GM23338 (cell line): ENCODE measurements at regions not wholly inside any gene's neighbourhood (a gene's known extent, or its start where the extent isn't known, plus 50 kb on each side); places are given as distances from the start of the nearest gene placed in this dataset.

Source experiments
- ATAC-seq: fragments of 200-7000 bp; cut with Tn5 transposase; 3 replicates; pipeline ENCODE4 v1.9.1; 2020
- DNase-seq: peaks from one replicate; pipeline ENCODE4 v3.0.0-alpha.2; 2015; ENCODE audit warnings: low spot score
- H2AFZ ChIP-seq: fragments of 200-600 bp; sonication (generic); 2 replicates; pipeline ENCODE4 v1.8.0; 2016; ENCODE audit warnings: antibody characterized with exemption, mild to moderate bottlenecking, moderate library complexity
- H3F3A ChIP-seq: fragments of 200-600 bp; sonication (generic); replicated peaks from 2 replicates; pipeline ENCODE4 v1.8.0; 2017; ENCODE audit warnings: antibody characterized with exemption, mixed run types, low read depth
- H3K27ac ChIP-seq: fragments of 200-600 bp; sonication (generic); 2 replicates; pipeline ENCODE4 v1.6.1; 2016; ENCODE audit warnings: low read depth
- H3K27me3 ChIP-seq: fragments of 200-600 bp; sonication (generic); 2 replicates; pipeline ENCODE4 v1.8.0; 2016; ENCODE audit warnings: mild to moderate bottlenecking, mixed run types, moderate library complexity; ENCODE audit not compliant: insufficient read depth
- H3K36me3 ChIP-seq: fragments of 200-600 bp; sonication (generic); 2 replicates; pipeline ENCODE4 v1.8.0; 2016; ENCODE audit warnings: mild to moderate bottlenecking; ENCODE audit not compliant: insufficient read depth
- H3K4me1 ChIP-seq: fragments of 200-600 bp; sonication (generic); 2 replicates; pipeline ENCODE4 v1.8.0; 2016; ENCODE audit warnings: mild to moderate bottlenecking, moderate library complexity; ENCODE audit not compliant: insufficient read depth
- H3K4me2 ChIP-seq: fragments of 200-600 bp; sonication (generic); 2 replicates; pipeline ENCODE4 v1.7.1; 2017; ENCODE audit warnings: mixed run types
- H3K4me3 ChIP-seq: fragments of 200-600 bp; sonication (generic); 2 replicates; pipeline ENCODE4 v1.6.1; 2016; ENCODE audit warnings: mixed run types
- H3K79me2 ChIP-seq: fragments of 200-600 bp; sonication (generic); replicated peaks from 2 replicates; pipeline ENCODE4 v1.8.0; 2017; ENCODE audit warnings: mild to moderate bottlenecking; ENCODE audit not compliant: insufficient read depth
- H3K9me2 ChIP-seq: fragments of 200-600 bp; sonication (generic); 2 replicates; pipeline ENCODE4 v1.8.0; 2017; ENCODE audit not compliant: insufficient read depth
- H4K20me1 ChIP-seq: fragments of 200-600 bp; sonication (generic); replicated peaks from 2 replicates; pipeline ENCODE4 v1.8.0; 2017; ENCODE audit warnings: mild to moderate bottlenecking; ENCODE audit not compliant: insufficient read depth
- H3K27ac Mint-ChIP-seq: 2 replicates; pipeline ENCODE4 v1.8.0; 2020; ENCODE audit warnings: inconsistent platforms, mild to moderate bottlenecking, moderate library complexity, mixed read lengths
- H3K27me3 Mint-ChIP-seq: 3 replicates; pipeline ENCODE4 v1.8.0; 2022; ENCODE audit warnings: low read depth, mild to moderate bottlenecking, moderate library complexity, mixed read lengths, inconsistent platforms; ENCODE audit not compliant: insufficient read depth, poor library complexity
- H3K36me3 Mint-ChIP-seq: 3 replicates; pipeline ENCODE4 v1.8.0; 2021; ENCODE audit warnings: low read depth, mild to moderate bottlenecking, inconsistent platforms, moderate library complexity, mixed read lengths
- H3K4me1 Mint-ChIP-seq: 3 replicates; pipeline ENCODE4 v1.8.0; 2020; ENCODE audit warnings: mild to moderate bottlenecking, inconsistent platforms, mixed read lengths
- H3K4me3 Mint-ChIP-seq: 3 replicates; pipeline ENCODE4 v1.8.0; 2021; ENCODE audit warnings: moderate library complexity, mild to moderate bottlenecking, inconsistent platforms, mixed read lengths
- H3K9me3 Mint-ChIP-seq: 3 replicates; pipeline ENCODE4 v1.8.0; 2020; ENCODE audit warnings: moderate library complexity, mild to moderate bottlenecking, inconsistent platforms, mixed read lengths
- CREB1 ChIP-seq: fragments of 250-450 bp; sonication (Bioruptor Pico); IDR thresholded peaks from 2 replicates; pipeline ENCODE4 v1.5.0; 2020; ENCODE audit warnings: low read depth, mild to moderate bottlenecking, moderate library complexity
- CTCF ChIP-seq, 2 experiments: fragments of 200-600 bp in 1 of 2; sonication (generic) in 1 of 2; conservative IDR thresholded peaks; 2 replicates each; pipeline versions ENCODE4 v1.5.1 to v1.6.1; 2016 to 2017; ENCODE audit warnings: antibody characterized with exemption in 2 of 2, low read depth in 2 of 2, mild to moderate bottlenecking in 2 of 2, moderate library complexity in 1 of 2
- EZH2 ChIP-seq: fragments of 200-600 bp; sonication (generic); IDR thresholded peaks from one replicate; pipeline ENCODE4 v1.8.0; 2017; ENCODE audit warnings: antibody characterized with exemption, mild to moderate bottlenecking, low read depth; ENCODE audit not compliant: unreplicated experiment
- JUNB ChIP-seq: IDR thresholded peaks from one replicate; pipeline ENCODE4 v1.6.1; 2016; ENCODE audit warnings: antibody characterized with exemption; ENCODE audit not compliant: unreplicated experiment
- NANOG ChIP-seq: IDR thresholded peaks from 2 replicates; pipeline ENCODE4 v1.6.1; 2016; ENCODE audit warnings: antibody characterized with exemption, borderline replicate concordance
- STAT1 ChIP-seq: IDR thresholded peaks from one replicate; pipeline ENCODE4 v1.6.1; 2016; ENCODE audit warnings: antibody characterized with exemption; ENCODE audit not compliant: unreplicated experiment
- ZNF114 ChIP-seq: fragments of 250-450 bp; sonication (Bioruptor Pico); IDR thresholded peaks from 2 replicates; pipeline ENCODE4 v1.5.0; 2020; ENCODE audit warnings: mild to moderate bottlenecking, moderate library complexity
- ZNF331 ChIP-seq: fragments of 250-450 bp; sonication (Bioruptor Pico); IDR thresholded peaks from 2 replicates; pipeline ENCODE4 v1.5.0; 2020; ENCODE audit warnings: low read depth, mild to moderate bottlenecking, moderate library complexity
- ZNF462 ChIP-seq: fragments of 250-450 bp; sonication (Bioruptor Pico); IDR thresholded peaks from 2 replicates; pipeline ENCODE4 v1.5.0; 2020; ENCODE audit warnings: mild to moderate bottlenecking, moderate library complexity

GRCh38 chr15:79380755-79381497, 51.2 kb upstream of the MINAR1 start:
- no peaks in the 10 kb centered on the region for H3K9me2 ChIP-seq
- H3K4me2 ChIP-seq, result no peak overlapping the region
- H3K27me3 ChIP-seq, result no peaks in the 10 kb centered on the region
- H4K20me1 ChIP-seq, result no peaks in the 10 kb centered on the region
- DNase-seq, result peak; percentile 87
- H3K4me1 Mint-ChIP-seq, result no peaks in the 10 kb centered on the region
- TF ChIP-seq STAT1 (no peak), CTCF (conservative IDR thresholded peaks at IDR 0.05; ENCODE audit: low read depth in 2 of 2) (peak; percentile 92 to 98)
- no peaks in the 10 kb centered on the region for H3F3A ChIP-seq
- H3K79me2 ChIP-seq, result no peaks in the 10 kb centered on the region
- H3K27ac ChIP-seq, result no peak overlapping the region
- no peak overlapping the region for H2AFZ ChIP-seq
- no peak overlapping the region for H3K4me3 Mint-ChIP-seq
- peak; percentile 99 for ATAC-seq
- no peak overlapping the region for H3K27ac Mint-ChIP-seq
- peaks cover 4% of the 10 kb centered on the region for H3K9me3 Mint-ChIP-seq
- H3K4me1 ChIP-seq, result no peaks in the 10 kb centered on the region
- H3K36me3 Mint-ChIP-seq, result peaks cover 20% of the 10 kb centered on the region
- H3K4me3 ChIP-seq, result no peak overlapping the region
- H3K27me3 Mint-ChIP-seq, result no peaks in the 10 kb centered on the region
- H3K36me3 ChIP-seq, result no peaks in the 10 kb centered on the region

- Mint-ChIP-seq H3K27ac (no peak overlapping the region), H3K4me3 (no peak overlapping the region), H3K9me3 (peaks cover 4% of the 10 kb centered on the region), H3K27me3 (no peaks in the 10 kb centered on the region), H3K36me3 (peaks cover 19% of the 10 kb centered on the region), H3K4me1 (no peaks in the 10 kb centered on the region)
- H3K4me1 ChIP-seq, result no peaks in the 10 kb centered on the region
- no peaks in the 10 kb centered on the region for H4K20me1 ChIP-seq
- no peak overlapping the region for H3K4me3 ChIP-seq
- no peak overlapping the region for H3K4me2 ChIP-seq
- TF ChIP-seq JUNB, result no peak
- TF ChIP-seq ZNF114 (CRISPR knock-in tag), result no peak
- TF ChIP-seq CREB1 (CRISPR knock-in tag), result no peak
- no peak for TF ChIP-seq EZH2
- TF ChIP-seq ZNF331 (CRISPR knock-in tag), result no peak
- TF ChIP-seq NANOG, result no peak
- no peak for TF ChIP-seq ZNF462 (CRISPR knock-in tag)
- no peaks in the 10 kb centered on the region for H3F3A ChIP-seq
- H3K27me3 ChIP-seq, result no peaks in the 10 kb centered on the region
- no peaks in the 10 kb centered on the region for H3K79me2 ChIP-seq
- ATAC-seq, result no peak
- no peak overlapping the region for H3K27ac ChIP-seq
- H2AFZ ChIP-seq, result no peak overlapping the region
- no peak for DNase-seq
- H3K9me2 ChIP-seq, result no peaks in the 10 kb centered on the region
- no peaks in the 10 kb centered on the region for H3K36me3 ChIP-seq
These were observed 50.5 kb upstream of the MINAR1 start for GRCh38 chr15:79381593-79381992.
